D721Med (cell line): ENCODE measurements at regions not wholly inside any gene's neighbourhood (a gene's known extent, or its start where the extent isn't known, plus 50 kb on each side); places are given as distances from the start of the nearest gene placed in this dataset.

Source experiments
- DNase-seq: peaks from one replicate; pipeline ENCODE4 v3.0.0; 2011; ENCODE audit warnings: low spot score; ENCODE audit not compliant: insufficient read length
- FAIRE-seq: peaks from 2 replicates; lab custom pipeline; 2011; peaks lifted over from hg19 to GRCh38; lab: Jason Lieb, UNC
- CTCF ChIP-seq: IDR thresholded peaks from 2 replicates; pipeline ENCODE4 v1.5.1; 2012; ENCODE audit warnings: mild to moderate bottlenecking, control low read depth; ENCODE audit not compliant: insufficient read depth; ENCODE audit errors: missing control alignments

GRCh38 chr3:127121885-127122284, 71.0 kb upstream of the PRR23E start:
- TF ChIP-seq CTCF: no peak
- FAIRE-seq: no peak
- DNase-seq: no peak

GRCh38 chr3:127123533-127123932, 69.4 kb upstream of the PRR23E start:
- no peak for DNase-seq

GRCh38 chr3:127124120-127124519, 68.8 kb upstream of the PRR23E start:
- FAIRE-seq: no peak
- no peak for DNase-seq
- no peak for TF ChIP-seq CTCF

More at GRCh38 chr3:127123533-127123932, 69.4 kb upstream of the PRR23E start:
- no peak for TF ChIP-seq CTCF
- FAIRE-seq: no peak

- FAIRE-seq (no peak), DNase-seq (no peak)
- no peak for TF ChIP-seq CTCF
Observed at GRCh38 chr3:127131424-127132170, 61.3 kb upstream of the PRR23E start.

- no peak for DNase-seq
- no peak for TF ChIP-seq CTCF
- FAIRE-seq: no peak
Observed at GRCh38 chr3:127132876-127133275, 60.1 kb upstream of the PRR23E start.

GRCh38 chr3:127133971-127134370, 59.0 kb upstream of the PRR23E start:
- TF ChIP-seq CTCF: no peak
- FAIRE-seq (no peak), DNase-seq (no peak)

GRCh38 chr3:127134466-127134865, 58.5 kb upstream of the PRR23E start:
- no peak for FAIRE-seq
- DNase-seq: no peak
- no peak for TF ChIP-seq CTCF
